PFSK-1 (cell line): ENCODE measurements at regions not wholly inside any gene's neighbourhood (a gene's known extent, or its start where the extent isn't known, plus 50 kb on each side); places are given as distances from the start of the nearest gene placed in this dataset.

Experiments used
- POLR2AphosphoS5 ChIP-seq: IDR thresholded peaks from 2 replicates; pipeline ENCODE4 v1.6.1; 2012; ENCODE audit warnings: low read depth, mild to moderate bottlenecking, control low read depth, low read length, moderate library complexity
- SIN3A ChIP-seq: IDR thresholded peaks from 2 replicates; pipeline ENCODE4 v1.6.1; 2012; ENCODE audit warnings: mild to moderate bottlenecking, low read length, moderate library complexity, borderline replicate concordance; ENCODE audit not compliant: insufficient read depth
- TAF1 ChIP-seq: IDR thresholded peaks from 2 replicates; pipeline ENCODE4 v1.6.1; 2012; ENCODE audit warnings: low read length, control low read depth, borderline replicate concordance; ENCODE audit not compliant: insufficient read depth
- TF ChIP-seq, protein P1 (sequence below), 2 experiments: IDR thresholded peaks; 2 replicates each; pipeline versions ENCODE4 v1.6.1 to v1.8.0; 2011 to 2012; ENCODE audit warnings: low read depth in 2 of 2, low read length in 2 of 2, control low read depth in 1 of 2, inconsistent platforms in 1 of 2, mild to moderate bottlenecking in 1 of 2, moderate library complexity in 1 of 2; ENCODE audit not compliant: insufficient read depth in 1 of 2

DNA sequence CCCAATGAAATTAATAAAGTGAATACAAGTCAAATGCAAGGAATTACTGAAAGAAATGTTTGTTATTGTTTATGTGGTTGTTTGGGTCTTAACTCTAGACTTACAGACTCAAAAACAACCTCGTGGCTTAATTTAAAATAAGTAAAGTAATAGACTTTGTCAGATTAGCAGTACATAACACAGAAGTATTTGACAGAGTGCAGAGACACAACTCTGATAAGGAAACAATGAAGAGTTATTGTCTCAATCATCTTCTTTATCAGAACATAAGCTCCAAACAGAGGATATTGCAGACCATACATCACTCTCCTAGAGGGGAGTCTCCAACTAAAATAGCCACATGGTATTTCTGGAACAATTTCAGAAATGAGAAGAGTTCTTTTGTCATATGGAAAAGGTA, 487.7 kb upstream of the HS3ST5 start:
- TF ChIP-seq SIN3A (no peak), POLR2AphosphoS5 (no peak), TAF1 (no peak)
- TF ChIP-seq, protein P1, sequence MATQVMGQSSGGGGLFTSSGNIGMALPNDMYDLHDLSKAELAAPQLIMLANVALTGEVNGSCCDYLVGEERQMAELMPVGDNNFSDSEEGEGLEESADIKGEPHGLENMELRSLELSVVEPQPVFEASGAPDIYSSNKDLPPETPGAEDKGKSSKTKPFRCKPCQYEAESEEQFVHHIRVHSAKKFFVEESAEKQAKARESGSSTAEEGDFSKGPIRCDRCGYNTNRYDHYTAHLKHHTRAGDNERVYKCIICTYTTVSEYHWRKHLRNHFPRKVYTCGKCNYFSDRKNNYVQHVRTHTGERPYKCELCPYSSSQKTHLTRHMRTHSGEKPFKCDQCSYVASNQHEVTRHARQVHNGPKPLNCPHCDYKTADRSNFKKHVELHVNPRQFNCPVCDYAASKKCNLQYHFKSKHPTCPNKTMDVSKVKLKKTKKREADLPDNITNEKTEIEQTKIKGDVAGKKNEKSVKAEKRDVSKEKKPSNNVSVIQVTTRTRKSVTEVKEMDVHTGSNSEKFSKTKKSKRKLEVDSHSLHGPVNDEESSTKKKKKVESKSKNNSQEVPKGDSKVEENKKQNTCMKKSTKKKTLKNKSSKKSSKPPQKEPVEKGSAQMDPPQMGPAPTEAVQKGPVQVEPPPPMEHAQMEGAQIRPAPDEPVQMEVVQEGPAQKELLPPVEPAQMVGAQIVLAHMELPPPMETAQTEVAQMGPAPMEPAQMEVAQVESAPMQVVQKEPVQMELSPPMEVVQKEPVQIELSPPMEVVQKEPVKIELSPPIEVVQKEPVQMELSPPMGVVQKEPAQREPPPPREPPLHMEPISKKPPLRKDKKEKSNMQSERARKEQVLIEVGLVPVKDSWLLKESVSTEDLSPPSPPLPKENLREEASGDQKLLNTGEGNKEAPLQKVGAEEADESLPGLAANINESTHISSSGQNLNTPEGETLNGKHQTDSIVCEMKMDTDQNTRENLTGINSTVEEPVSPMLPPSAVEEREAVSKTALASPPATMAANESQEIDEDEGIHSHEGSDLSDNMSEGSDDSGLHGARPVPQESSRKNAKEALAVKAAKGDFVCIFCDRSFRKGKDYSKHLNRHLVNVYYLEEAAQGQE (IDR thresholded peaks at IDR 0.05; ENCODE audit: insufficient read depth in 1 of 2, low read depth in 2 of 2, low read length in 2 of 2) = no peak
